ENCODE measurements at regions not wholly inside any gene's neighbourhood (a gene's known extent, or its start where the extent isn't known, plus 50 kb on each side); places are given as distances from the start of the nearest gene placed in this dataset.

DNA sequence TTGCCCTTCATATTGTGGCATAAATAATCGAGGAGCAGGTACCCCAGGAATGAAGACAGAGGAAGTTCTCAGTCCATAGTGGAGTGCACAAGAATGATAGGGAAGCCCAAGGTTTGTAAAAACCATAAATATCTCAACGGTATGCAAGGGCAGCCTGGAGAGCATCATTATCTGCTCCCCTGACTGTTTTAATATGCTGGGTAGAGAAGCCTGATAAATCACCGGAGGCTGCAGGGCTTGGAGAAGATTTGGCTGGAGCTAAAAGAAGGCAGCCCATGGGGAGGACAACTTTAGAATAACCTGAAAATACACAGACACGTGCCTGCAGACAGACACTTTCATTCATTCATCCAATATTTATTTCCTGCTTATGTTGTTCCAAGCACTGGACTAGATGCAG lies 205.2 kb upstream of the RPL38 start:
- DNase-seq = no peak

DNA sequence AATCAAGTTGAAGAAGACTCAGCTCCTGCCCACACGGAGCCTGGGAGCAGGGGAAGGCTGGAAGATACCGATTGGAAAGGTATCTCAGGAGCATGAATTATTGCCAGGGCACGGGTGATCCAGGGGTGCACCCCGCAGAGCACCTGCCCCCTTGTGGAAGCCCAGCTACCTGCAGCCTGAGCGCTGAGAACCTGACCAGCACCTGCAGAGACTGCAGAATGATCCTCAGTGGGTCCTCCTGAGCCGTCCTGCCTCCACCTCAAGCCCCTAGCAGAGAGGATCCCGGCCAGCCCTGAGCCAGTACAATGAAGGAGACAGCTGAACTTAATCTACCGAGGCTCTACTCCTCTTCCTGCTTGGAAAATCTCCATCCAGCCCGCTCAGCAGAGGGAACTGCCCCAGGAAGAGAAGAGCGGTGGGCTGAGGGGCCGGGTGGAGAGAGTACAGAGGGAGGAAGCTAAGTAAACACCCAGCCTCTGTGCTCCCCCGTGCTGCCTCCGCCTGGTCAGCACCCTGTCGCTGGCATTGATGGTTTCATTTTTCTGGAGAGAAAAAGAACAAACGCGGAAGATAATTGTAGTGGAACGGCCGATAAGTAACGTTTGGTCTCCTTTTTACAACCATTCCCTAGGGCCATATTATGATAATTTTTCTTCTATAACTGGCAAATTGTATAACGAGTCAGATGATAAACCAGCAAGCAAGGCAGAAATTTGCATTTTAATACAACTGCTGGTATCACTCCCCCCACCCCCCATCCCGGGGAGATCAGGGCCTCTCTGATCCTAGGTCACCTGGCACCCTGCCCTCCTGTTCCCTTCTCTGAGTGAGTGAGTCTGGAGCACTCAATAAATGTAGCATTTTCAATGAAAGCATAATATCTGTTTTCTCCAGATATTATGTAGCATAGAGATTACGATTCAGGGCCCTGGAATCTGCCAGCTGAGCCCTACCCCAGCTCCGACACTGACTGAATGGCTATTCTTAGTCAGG lies 204.5 kb upstream of the RPL38 start:
- peak; percentile 73 for DNase-seq

- DNase-seq = no peak
Observed at GRCh38 chr17:74001145-74001544, 202.3 kb upstream of the RPL38 start.

DNA sequence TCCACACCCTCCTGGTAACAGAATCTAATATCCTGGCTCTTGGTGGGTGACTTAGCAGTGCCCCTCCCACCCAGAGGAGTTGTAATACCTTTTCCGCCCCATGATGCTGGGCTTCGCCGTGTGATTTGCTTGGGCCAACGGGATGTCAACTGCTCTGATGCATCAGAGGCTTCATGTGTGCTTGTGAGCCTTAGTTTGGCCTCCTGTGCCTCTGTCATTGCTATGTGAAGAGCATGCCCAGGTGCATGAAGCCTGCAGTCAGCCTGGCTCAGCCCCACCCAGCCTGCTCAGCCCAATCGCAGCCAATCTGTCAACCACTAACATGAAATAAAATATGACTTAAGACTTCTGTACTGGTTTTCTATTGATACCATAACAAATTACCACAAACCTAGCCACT lies 201.2 kb upstream of the RPL38 start:
- no peak for DNase-seq

DNA sequence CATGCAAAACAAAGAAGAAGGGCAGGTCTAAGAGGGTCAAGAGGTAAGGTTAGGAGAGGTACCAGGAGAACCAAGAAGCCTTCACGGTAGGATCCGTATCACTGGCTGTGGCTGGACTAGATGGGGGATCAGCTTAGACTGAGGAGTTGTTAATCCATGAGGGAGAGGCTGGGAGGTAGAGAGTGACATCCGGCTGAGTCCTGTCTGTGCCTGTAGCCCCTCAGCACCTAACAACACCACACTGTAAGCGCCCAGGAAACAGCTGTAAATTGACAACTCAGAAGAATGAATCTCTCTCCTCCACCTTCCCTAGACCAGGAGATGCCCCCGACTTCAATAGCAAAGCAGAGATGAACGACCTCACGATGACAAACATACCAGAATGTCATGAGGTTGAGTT lies 199.4 kb upstream of the RPL38 start:
- no peak for DNase-seq

- DNase-seq = no peak
Observed at GRCh38 chr17:74005790-74006189, 197.7 kb upstream of the RPL38 start.

- no peak for DNase-seq
Observed at GRCh38 chr17:74006371-74006770, 197.1 kb upstream of the RPL38 start.

- no peak for DNase-seq
Observed at GRCh38 chr17:74008196-74008595, 195.3 kb upstream of the RPL38 start.

GRCh38 chr17:74009056-74009625 lies 194.3 kb upstream of the RPL38 start:
- no peak for DNase-seq

DNA sequence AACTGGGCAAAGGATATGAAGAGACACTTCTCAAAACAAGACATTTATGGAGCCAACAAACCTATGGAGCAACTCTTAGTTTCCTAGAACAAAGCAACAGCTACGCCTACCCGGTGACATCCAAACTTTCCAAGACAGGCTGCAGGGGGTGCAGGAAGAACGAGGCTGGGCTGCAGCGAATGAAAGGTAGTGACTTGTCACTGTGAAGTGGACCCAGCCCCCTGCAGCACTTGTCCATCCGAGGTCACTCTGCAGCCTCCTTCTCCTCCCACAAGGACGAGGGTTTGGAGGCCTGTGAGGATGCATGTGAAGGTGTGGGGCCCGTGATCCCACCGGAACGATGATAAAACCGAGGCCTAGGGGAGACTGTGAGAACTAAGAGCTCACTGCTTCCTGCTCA lies 192.6 kb upstream of the RPL38 start:
- DNase-seq = no peak

DNA sequence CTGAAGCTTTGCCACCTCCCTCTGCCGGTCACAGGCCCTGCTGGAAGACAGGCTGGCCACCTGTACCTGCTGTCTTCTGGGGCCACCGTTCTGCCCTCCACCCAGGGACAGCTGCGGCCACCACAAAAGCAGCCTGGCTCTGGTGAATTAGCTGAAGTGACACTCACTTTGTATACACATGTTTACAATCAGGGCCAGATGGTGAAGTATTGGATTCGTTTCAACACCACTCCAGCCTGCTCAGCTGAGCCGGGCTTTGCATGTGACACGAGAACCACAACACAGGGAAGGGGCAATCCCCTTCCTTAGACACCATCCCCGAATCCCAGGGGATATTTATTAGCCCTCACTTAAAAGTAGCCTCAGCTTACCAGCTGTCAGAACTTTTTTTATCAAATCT lies 191.5 kb upstream of the RPL38 start:
- no peak for DNase-seq

DNA sequence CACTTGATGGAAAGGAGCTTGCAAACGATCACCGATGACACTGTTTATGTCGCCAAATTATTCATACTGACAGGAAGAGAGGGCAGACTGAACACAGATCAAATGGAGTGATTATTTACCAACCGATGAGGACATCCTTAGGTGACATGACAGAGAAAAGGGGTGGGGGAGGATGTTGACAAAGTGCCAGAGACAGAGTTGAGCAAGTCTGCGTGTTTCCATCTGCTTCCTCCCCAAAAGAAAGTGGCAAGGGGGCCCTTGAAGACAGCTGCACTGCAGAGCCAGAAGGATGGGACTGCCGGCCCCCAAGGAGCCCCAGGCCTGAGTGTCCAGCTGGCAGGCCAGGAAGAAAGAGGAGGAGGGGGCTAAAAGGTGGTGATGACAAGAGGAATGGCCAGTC lies 191.0 kb upstream of the RPL38 start:
- peak; percentile 19 for DNase-seq

DNA sequence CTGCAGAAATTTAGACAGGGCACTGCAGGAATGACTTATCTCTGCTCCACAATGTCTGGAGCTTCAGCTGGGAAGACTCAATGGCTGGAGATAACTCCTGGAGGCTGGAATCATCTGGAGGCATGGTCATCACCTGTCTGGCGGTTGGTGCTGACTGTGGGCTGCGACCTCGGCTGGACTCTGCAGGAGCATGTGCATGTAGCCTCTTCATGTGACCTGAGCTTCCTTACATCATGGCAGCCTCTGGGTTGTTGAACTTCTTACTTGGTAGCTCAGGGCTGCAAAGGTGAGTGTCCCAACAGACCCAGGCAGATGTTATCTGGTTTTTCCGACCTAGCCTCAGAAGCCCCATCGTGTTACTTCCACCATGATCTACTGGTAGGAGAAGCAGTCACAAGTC lies 188.2 kb upstream of the RPL38 start:
- no peak for DNase-seq

- DNase-seq = no peak
Observed at GRCh38 chr17:74015990-74016389, 187.5 kb upstream of the RPL38 start.

DNA sequence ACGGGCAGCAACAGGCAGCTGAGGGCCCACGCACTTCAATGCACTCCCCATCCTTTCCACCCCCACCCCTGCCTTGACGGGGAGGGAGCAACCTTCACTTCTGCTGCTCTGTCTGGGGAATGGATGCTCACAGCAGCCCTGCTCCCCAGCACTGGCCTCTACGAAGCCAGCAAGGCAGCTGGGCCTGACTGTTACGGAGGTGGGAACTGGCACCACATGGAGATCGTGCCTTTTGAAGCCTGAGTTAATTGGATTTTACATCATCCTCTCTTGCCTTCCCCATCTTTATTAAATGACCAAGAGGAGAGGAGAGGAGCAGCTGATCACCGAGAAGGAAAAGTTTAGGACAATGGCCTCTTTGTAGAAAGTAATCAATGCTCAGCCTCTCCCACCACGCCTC lies 187.0 kb upstream of the RPL38 start:
- DNase-seq = no peak

GRCh38 chr17:74017466-74017865 lies 186.0 kb upstream of the RPL38 start:
- DNase-seq = no peak

- no peak for DNase-seq
Observed at GRCh38 chr17:74018115-74018514, 185.4 kb upstream of the RPL38 start.

DNA sequence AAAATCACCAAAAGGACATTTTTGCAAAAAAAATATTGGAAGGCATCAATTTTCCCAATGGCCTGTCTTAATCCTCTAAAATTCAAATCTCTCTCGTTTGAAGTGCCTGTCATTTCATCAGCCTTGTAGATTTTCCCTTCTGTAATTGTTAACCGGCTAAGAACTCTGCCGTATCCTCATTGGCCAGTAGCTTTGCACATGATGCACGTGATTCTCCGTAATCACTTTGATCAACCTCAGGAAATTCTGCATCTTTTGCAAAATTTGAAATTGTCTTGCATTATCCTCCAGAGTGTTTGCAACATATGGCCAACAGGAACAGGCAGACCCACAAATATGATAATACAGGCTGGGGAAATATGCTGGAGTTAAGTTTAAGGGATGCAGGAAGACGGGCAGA lies 184.2 kb upstream of the RPL38 start:
- DNase-seq = no peak

GRCh38 chr17:74019860-74020259 lies 183.6 kb upstream of the RPL38 start:
- no peak for DNase-seq

DNA sequence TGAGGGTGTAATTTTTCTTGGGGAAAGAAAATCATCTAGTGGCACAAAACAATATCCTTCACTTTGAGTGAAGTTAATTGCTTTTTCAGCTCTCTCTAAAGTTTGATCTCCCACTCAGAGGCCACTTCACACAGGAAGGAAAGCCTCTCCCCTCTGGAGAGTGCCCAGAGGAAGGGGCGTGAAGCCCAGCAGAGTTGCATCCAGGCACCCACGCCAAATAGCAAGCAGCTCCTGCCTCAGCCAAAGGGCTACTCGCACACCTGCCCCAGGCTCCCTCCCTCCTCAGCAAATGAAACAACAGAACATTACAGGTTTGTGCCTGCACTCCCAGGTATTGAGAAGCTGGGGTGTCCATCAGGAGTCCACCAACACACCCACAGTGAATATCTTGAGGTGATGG lies 183.0 kb upstream of the RPL38 start:
- DNase-seq = no peak

GRCh38 chr17:74024871-74025531 lies 178.5 kb upstream of the RPL38 start:
- DNase-seq = no peak

DNA sequence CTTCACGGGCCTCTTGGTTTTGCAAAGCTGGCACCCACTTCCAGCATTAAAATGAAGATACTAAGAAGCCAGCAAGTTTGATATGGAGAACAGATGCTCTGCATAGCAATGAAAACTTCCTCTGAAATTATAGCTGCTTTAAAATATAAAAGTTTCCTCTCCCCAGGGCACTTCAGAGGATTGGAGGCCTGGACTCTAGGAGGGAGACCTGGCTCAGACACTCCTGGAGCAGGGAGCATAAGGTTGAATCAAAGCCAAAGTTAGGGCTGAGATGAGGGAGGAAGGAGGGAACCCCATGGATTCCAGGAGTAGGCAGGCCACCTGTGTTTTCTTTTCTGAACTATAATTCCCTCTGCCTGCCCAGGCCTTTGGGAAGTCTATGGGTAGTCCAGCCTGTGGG lies 176.0 kb upstream of the RPL38 start:
- DNase-seq = no peak

DNA sequence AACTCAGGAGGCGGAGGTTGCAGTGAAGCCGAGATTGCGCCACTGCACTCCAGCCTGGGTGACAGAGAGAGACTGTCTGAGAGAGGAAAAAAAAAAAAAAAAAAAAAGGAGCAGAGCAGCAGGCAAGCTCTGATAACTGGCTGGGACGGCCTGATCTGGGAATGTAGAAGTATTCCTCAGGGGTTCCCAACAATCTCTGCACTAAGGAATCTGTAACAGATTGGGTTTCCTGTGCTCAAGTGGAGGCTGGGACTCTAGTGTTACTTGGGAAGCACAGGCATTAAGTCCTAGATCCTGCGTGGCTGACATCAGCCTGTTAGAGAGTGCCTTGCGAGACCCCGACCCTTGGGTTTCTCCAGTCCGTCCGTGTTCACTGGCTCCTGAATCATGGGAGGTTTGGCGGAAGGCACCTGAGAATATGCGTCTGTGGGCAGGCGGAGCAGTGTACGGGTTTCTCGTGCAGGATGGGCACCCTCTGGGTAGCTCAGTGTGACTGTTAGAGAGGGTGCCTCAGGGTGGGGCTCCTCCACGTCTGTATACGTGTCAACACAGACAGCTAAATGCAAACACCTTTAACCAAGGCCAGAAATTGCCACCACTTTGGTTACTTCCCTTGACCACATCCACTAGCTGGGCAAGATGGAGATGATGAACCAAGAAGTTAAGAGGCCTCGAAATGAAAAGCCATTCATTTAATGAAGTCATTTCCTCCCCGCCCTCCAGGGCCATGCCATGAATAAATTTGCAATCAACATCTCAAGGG lies 174.9 kb upstream of the RPL38 start:
- DNase-seq = no peak

Measured in activated T-cell treated with anti-CD3 and anti-CD28 coated beads, Interleukin-2, amount 50 U/mL, for 1 hour (primary cell).